ENCODE measurements at regions not wholly inside any gene's neighbourhood (a gene's known extent, or its start where the extent isn't known, plus 50 kb on each side); places are given as distances from the start of the nearest gene placed in this dataset.

DNA sequence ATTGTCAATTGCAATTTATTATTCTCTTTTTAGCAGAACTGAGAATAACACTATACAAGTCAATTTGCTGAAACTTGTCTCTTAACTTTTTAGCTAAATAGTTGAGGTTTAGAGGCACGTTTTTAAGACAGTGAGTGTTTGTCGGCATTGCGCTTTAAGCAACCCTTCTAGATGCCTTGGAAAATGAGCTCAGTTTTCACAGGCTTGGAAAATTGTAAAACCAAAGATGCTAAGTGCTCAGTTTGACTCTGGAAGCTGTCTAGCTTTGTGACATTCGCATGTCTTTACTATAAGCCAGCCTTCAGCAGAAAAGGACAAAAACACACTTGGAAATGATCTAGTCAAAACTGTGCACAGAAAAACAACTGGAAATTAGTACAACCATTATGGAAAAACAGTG, 500.4 kb downstream of the NEBL start:
- TF ChIP-seq, protein P1, sequence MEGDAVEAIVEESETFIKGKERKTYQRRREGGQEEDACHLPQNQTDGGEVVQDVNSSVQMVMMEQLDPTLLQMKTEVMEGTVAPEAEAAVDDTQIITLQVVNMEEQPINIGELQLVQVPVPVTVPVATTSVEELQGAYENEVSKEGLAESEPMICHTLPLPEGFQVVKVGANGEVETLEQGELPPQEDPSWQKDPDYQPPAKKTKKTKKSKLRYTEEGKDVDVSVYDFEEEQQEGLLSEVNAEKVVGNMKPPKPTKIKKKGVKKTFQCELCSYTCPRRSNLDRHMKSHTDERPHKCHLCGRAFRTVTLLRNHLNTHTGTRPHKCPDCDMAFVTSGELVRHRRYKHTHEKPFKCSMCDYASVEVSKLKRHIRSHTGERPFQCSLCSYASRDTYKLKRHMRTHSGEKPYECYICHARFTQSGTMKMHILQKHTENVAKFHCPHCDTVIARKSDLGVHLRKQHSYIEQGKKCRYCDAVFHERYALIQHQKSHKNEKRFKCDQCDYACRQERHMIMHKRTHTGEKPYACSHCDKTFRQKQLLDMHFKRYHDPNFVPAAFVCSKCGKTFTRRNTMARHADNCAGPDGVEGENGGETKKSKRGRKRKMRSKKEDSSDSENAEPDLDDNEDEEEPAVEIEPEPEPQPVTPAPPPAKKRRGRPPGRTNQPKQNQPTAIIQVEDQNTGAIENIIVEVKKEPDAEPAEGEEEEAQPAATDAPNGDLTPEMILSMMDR (IDR thresholded peaks at IDR 0.05): no peak
- TF ChIP-seq POLR2A (IDR thresholded peaks at IDR 0.05): no peak

Data from right lobe of liver (tissue), 4 donors.